ENCODE measurements at regions not wholly inside any gene's neighbourhood (a gene's known extent, or its start where the extent isn't known, plus 50 kb on each side); places are given as distances from the start of the nearest gene placed in this dataset.

- Mint-ChIP-seq H3K27ac (ENCODE audit: unreplicated experiment) (no peak overlapping the region), H3K9me3 (ENCODE audit: unreplicated experiment) (peaks cover 2% of the 10 kb centered on the region), H3K27me3 (ENCODE audit: unreplicated experiment) (peaks cover 4% of the 10 kb centered on the region), H3K4me1 (ENCODE audit: low read depth, unreplicated experiment) (no peaks in the 10 kb centered on the region), H3K36me3 (ENCODE audit: unreplicated experiment) (no peaks in the 10 kb centered on the region), H3K4me3 (ENCODE audit: unreplicated experiment) (no peak overlapping the region)
- no peak for DNase-seq
- TF ChIP-seq, protein P1, sequence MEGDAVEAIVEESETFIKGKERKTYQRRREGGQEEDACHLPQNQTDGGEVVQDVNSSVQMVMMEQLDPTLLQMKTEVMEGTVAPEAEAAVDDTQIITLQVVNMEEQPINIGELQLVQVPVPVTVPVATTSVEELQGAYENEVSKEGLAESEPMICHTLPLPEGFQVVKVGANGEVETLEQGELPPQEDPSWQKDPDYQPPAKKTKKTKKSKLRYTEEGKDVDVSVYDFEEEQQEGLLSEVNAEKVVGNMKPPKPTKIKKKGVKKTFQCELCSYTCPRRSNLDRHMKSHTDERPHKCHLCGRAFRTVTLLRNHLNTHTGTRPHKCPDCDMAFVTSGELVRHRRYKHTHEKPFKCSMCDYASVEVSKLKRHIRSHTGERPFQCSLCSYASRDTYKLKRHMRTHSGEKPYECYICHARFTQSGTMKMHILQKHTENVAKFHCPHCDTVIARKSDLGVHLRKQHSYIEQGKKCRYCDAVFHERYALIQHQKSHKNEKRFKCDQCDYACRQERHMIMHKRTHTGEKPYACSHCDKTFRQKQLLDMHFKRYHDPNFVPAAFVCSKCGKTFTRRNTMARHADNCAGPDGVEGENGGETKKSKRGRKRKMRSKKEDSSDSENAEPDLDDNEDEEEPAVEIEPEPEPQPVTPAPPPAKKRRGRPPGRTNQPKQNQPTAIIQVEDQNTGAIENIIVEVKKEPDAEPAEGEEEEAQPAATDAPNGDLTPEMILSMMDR (IDR thresholded peaks at IDR 0.05; ENCODE audit: partially characterized antibody, unreplicated experiment), result no peak
Measured at GRCh38 chr7:35331730-35332678, 78.1 kb upstream of the TBX20 start.

DNA sequence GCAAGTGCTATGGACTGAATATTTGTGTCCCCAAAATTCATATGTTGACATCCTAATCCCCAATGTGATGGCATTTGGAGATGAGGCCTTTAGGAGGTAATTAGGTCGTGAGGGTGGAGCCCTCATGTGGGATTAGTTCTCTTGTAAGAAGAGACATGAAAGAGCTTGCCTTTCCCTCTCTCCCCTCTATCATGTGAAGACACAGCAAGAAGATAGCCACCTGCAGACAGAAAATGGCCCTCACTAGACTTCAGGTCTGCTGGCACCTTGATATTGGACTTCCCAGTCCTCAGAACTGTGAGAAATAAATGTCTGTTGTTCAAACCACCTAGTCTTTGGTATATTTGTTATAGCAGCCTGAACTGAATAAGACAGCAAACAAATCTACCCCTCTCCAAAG, 75.1 kb upstream of the TBX20 start:
- TF ChIP-seq, protein P1 (IDR thresholded peaks at IDR 0.05; ENCODE audit: partially characterized antibody, unreplicated experiment), result no peak
- no peak for DNase-seq

GRCh38 chr7:35319606-35320005, 65.7 kb upstream of the TBX20 start:
- H3K4me3 Mint-ChIP-seq (ENCODE audit: unreplicated experiment), result peak overlapping the region; percentile 15
- peaks cover 5% of the 10 kb centered on the region for H3K27me3 Mint-ChIP-seq (ENCODE audit: unreplicated experiment)
- H3K9me3 Mint-ChIP-seq (ENCODE audit: unreplicated experiment), result peaks cover 4% of the 10 kb centered on the region
- peaks cover 14% of the 10 kb centered on the region for H3K4me1 Mint-ChIP-seq (ENCODE audit: low read depth, unreplicated experiment)
- no peak overlapping the region for H3K27ac Mint-ChIP-seq (ENCODE audit: unreplicated experiment)
- peaks cover 5% of the 10 kb centered on the region for H3K36me3 Mint-ChIP-seq (ENCODE audit: unreplicated experiment)
- DNase-seq, result peak; percentile 35
- TF ChIP-seq, protein P1 (IDR thresholded peaks at IDR 0.05; ENCODE audit: partially characterized antibody, unreplicated experiment), result no peak

More for the DNA sequence above, 75.1 kb upstream of the TBX20 start:
- Mint-ChIP-seq H3K36me3 (ENCODE audit: unreplicated experiment) (peaks cover 9% of the 10 kb centered on the region), H3K4me3 (ENCODE audit: unreplicated experiment) (no peak overlapping the region), H3K27ac (ENCODE audit: unreplicated experiment) (no peak overlapping the region), H3K27me3 (ENCODE audit: unreplicated experiment) (peaks cover 5% of the 10 kb centered on the region), H3K9me3 (ENCODE audit: unreplicated experiment) (peaks cover 2% of the 10 kb centered on the region), H3K4me1 (ENCODE audit: low read depth, unreplicated experiment) (no peaks in the 10 kb centered on the region)

- Mint-ChIP-seq H3K4me3 (ENCODE audit: unreplicated experiment) (no peak overlapping the region), H3K4me1 (ENCODE audit: low read depth, unreplicated experiment) (peaks cover 14% of the 10 kb centered on the region), H3K36me3 (ENCODE audit: unreplicated experiment) (no peaks in the 10 kb centered on the region), H3K9me3 (ENCODE audit: unreplicated experiment) (peaks cover 4% of the 10 kb centered on the region), H3K27me3 (ENCODE audit: unreplicated experiment) (peaks cover 8% of the 10 kb centered on the region), H3K27ac (ENCODE audit: unreplicated experiment) (no peak overlapping the region)
- TF ChIP-seq, protein P1 (IDR thresholded peaks at IDR 0.05; ENCODE audit: partially characterized antibody, unreplicated experiment), result no peak
- no peak for DNase-seq
Measured at GRCh38 chr7:35316549-35316948, 62.6 kb upstream of the TBX20 start.

DNA sequence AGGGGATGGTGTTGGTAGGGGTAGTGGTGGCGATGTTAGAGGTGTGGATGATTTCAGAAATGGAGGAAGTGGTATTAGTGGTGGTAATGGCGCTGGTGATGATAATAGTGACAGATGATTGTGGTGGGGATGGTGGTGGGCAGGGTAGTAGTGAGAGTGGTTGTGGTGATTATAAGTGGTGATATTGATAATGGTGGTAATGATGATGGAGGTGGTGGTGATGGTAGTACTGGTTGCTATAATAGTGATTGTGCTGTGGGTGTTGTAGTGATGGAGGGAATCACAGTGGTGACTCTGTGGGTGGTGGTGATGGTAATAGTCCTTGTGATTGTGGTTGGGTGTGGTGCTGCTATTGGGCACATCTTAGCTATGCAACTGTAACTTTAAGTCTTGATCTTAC, 61.6 kb upstream of the TBX20 start:
- Mint-ChIP-seq H3K4me1 (ENCODE audit: low read depth, unreplicated experiment) (peaks cover 14% of the 10 kb centered on the region), H3K27me3 (ENCODE audit: unreplicated experiment) (peaks cover 8% of the 10 kb centered on the region), H3K4me3 (ENCODE audit: unreplicated experiment) (no peak overlapping the region), H3K9me3 (ENCODE audit: unreplicated experiment) (peaks cover 2% of the 10 kb centered on the region), H3K27ac (ENCODE audit: unreplicated experiment) (no peak overlapping the region), H3K36me3 (ENCODE audit: unreplicated experiment) (no peaks in the 10 kb centered on the region)
- no peak for DNase-seq
- TF ChIP-seq, protein P1 (IDR thresholded peaks at IDR 0.05; ENCODE audit: partially characterized antibody, unreplicated experiment), result no peak

All from glutamatergic neuron (in vitro differentiated cells).